ENCODE measurements at regions not wholly inside any gene's neighbourhood (a gene's known extent, or its start where the extent isn't known, plus 50 kb on each side); places are given as distances from the start of the nearest gene placed in this dataset.

GRCh38 chr2:3134026-3134571 is 243.5 kb downstream of the EIPR1 start:
- no peaks in the 10 kb centered on the region for H3K9me3 ChIP-seq (replicated peaks; ENCODE audit: insufficient read depth, low read length)
- H2AFZ ChIP-seq (ENCODE audit: low read length), result no peak overlapping the region
- H3K79me2 ChIP-seq (ENCODE audit: low read length), result no peaks in the 10 kb centered on the region
- DNase-seq, result no peak
- no peaks in the 10 kb centered on the region for H3K27me3 ChIP-seq (replicated peaks; ENCODE audit: insufficient read depth, low read length)
- no peaks in the 10 kb centered on the region for H4K20me1 ChIP-seq (ENCODE audit: insufficient read depth, low read length)
- no peak overlapping the region for H3K4me3 ChIP-seq (ENCODE audit: low read length)
- TF ChIP-seq EZH2 (optimal IDR thresholded peaks at IDR 0.05; ENCODE audit: low read depth, low read length) (no peak), EZH2phosphoT487 (IDR thresholded peaks at IDR 0.05; ENCODE audit: low read length) (no peak)
- TF ChIP-seq, protein P1, sequence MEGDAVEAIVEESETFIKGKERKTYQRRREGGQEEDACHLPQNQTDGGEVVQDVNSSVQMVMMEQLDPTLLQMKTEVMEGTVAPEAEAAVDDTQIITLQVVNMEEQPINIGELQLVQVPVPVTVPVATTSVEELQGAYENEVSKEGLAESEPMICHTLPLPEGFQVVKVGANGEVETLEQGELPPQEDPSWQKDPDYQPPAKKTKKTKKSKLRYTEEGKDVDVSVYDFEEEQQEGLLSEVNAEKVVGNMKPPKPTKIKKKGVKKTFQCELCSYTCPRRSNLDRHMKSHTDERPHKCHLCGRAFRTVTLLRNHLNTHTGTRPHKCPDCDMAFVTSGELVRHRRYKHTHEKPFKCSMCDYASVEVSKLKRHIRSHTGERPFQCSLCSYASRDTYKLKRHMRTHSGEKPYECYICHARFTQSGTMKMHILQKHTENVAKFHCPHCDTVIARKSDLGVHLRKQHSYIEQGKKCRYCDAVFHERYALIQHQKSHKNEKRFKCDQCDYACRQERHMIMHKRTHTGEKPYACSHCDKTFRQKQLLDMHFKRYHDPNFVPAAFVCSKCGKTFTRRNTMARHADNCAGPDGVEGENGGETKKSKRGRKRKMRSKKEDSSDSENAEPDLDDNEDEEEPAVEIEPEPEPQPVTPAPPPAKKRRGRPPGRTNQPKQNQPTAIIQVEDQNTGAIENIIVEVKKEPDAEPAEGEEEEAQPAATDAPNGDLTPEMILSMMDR (IDR thresholded peaks at IDR 0.05; ENCODE audit: low read length), result no peak
- H3K27ac ChIP-seq (ENCODE audit: low read length), result no peak overlapping the region
- no peak overlapping the region for H3K9ac ChIP-seq (ENCODE audit: low read length)
- no peaks in the 10 kb centered on the region for H3K9me2 ChIP-seq (replicated peaks; ENCODE audit: insufficient read depth, low read length)
- no peaks in the 10 kb centered on the region for H3K4me1 ChIP-seq (ENCODE audit: low read length)
- H3K36me3 ChIP-seq (replicated peaks; ENCODE audit: insufficient read depth, low read length), result no peaks in the 10 kb centered on the region
- no peaks in the 10 kb centered on the region for H3F3A ChIP-seq (ENCODE audit: insufficient read depth, low read length)
- no peak overlapping the region for H3K4me2 ChIP-seq (ENCODE audit: low read depth, low read length)

- Histone ChIP-seq H3K27me3 (replicated peaks; ENCODE audit: insufficient read depth, low read length) (no peaks in the 10 kb centered on the region), H3K9ac (ENCODE audit: low read length) (no peak overlapping the region), H4K20me1 (ENCODE audit: insufficient read depth, low read length) (no peaks in the 10 kb centered on the region), H3K9me2 (replicated peaks; ENCODE audit: insufficient read depth, low read length) (no peaks in the 10 kb centered on the region), H3K36me3 (replicated peaks; ENCODE audit: insufficient read depth, low read length) (no peaks in the 10 kb centered on the region), H3K4me3 (ENCODE audit: low read length) (no peak overlapping the region), H2AFZ (ENCODE audit: low read length) (no peak overlapping the region), H3K79me2 (ENCODE audit: low read length) (no peaks in the 10 kb centered on the region), H3K9me3 (replicated peaks; ENCODE audit: insufficient read depth, low read length) (no peaks in the 10 kb centered on the region), H3F3A (ENCODE audit: insufficient read depth, low read length) (no peaks in the 10 kb centered on the region), H3K27ac (ENCODE audit: low read length) (no peak overlapping the region), H3K4me1 (ENCODE audit: low read length) (no peaks in the 10 kb centered on the region), H3K4me2 (ENCODE audit: low read depth, low read length) (no peak overlapping the region)
- DNase-seq, result no peak
- TF ChIP-seq EZH2phosphoT487 (IDR thresholded peaks at IDR 0.05; ENCODE audit: low read length) (no peak), EZH2 (optimal IDR thresholded peaks at IDR 0.05; ENCODE audit: low read depth, low read length) (no peak)
- TF ChIP-seq, protein P1 (IDR thresholded peaks at IDR 0.05; ENCODE audit: low read length), result no peak
These were observed 244.7 kb downstream of the EIPR1 start for GRCh38 chr2:3132966-3133365.

DNA sequence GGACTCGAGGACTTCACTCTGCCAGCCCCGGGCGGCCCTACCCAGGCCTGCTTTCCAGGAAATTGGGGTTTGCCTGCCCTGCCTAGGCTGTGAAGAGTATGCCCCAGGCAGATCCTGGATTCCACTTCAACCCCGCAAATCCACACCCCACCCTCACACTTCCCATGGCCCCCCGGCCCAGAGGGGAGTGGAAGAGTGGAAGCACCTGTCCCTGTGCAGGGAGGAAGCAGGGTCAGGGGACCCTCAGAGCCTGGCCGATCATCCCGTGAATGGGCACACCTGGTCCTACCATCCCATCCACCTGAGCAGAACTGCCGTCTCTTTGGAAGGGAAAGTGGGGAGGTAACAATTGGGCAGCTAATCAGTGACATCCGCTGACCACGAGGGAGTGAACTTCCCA is 245.2 kb downstream of the EIPR1 start:
- Histone ChIP-seq H3K9ac (ENCODE audit: low read length) (no peak overlapping the region), H4K20me1 (ENCODE audit: insufficient read depth, low read length) (no peaks in the 10 kb centered on the region), H3K79me2 (ENCODE audit: low read length) (no peaks in the 10 kb centered on the region), H3K4me2 (ENCODE audit: low read depth, low read length) (no peak overlapping the region), H3K4me1 (ENCODE audit: low read length) (no peaks in the 10 kb centered on the region), H3K9me3 (replicated peaks; ENCODE audit: insufficient read depth, low read length) (no peaks in the 10 kb centered on the region), H3F3A (ENCODE audit: insufficient read depth, low read length) (no peaks in the 10 kb centered on the region), H2AFZ (ENCODE audit: low read length) (no peak overlapping the region), H3K4me3 (ENCODE audit: low read length) (no peak overlapping the region), H3K27me3 (replicated peaks; ENCODE audit: insufficient read depth, low read length) (no peaks in the 10 kb centered on the region), H3K9me2 (replicated peaks; ENCODE audit: insufficient read depth, low read length) (no peaks in the 10 kb centered on the region), H3K27ac (ENCODE audit: low read length) (no peak overlapping the region), H3K36me3 (replicated peaks; ENCODE audit: insufficient read depth, low read length) (no peaks in the 10 kb centered on the region)
- DNase-seq, result no peak
- TF ChIP-seq, protein P1 (IDR thresholded peaks at IDR 0.05; ENCODE audit: low read length), result no peak
- no peak for TF ChIP-seq EZH2phosphoT487 (IDR thresholded peaks at IDR 0.05; ENCODE audit: low read length)
- TF ChIP-seq EZH2 (optimal IDR thresholded peaks at IDR 0.05; ENCODE audit: low read depth, low read length), result no peak

Data from MM.1S (cell line).